ENCODE measurements at regions not wholly inside any gene's neighbourhood (a gene's known extent, or its start where the extent isn't known, plus 50 kb on each side); places are given as distances from the start of the nearest gene placed in this dataset.

- no peak overlapping the region for H2AFZ ChIP-seq (ENCODE audit: insufficient read depth, low read length, poor library complexity)
- H2BK12ac ChIP-seq (ENCODE audit: low read length) = no peak overlapping the region
- H3K14ac ChIP-seq (ENCODE audit: low read length) = no peak overlapping the region
- no peak overlapping the region for H3K27ac ChIP-seq (ENCODE audit: low read depth, low read length)
- no peak overlapping the region for H3K4me3 ChIP-seq (ENCODE audit: low read depth, low read length)
- H2BK120ac ChIP-seq (ENCODE audit: insufficient read depth, low read length, poor library complexity) = no peak overlapping the region
- H4K8ac ChIP-seq (ENCODE audit: low read depth, low read length) = no peak overlapping the region
- no peaks in the 10 kb centered on the region for H3K36me3 ChIP-seq (ENCODE audit: control insufficient read depth in 1 of 2, insufficient read depth in 2 of 2, low read length in 2 of 2)
- no peaks in the 10 kb centered on the region for H3K4me1 ChIP-seq (ENCODE audit: control insufficient read depth in 1 of 2, insufficient read depth in 2 of 2, low read length in 2 of 2)
- H3K9me3 ChIP-seq (ENCODE audit: insufficient read depth, low read depth, low read length) = no peaks in the 10 kb centered on the region
- H2BK5ac ChIP-seq (ENCODE audit: low read depth, low read length, poor library complexity) = no peak overlapping the region
- no peaks in the 10 kb centered on the region for H3K79me2 ChIP-seq (ENCODE audit: control insufficient read depth, insufficient read depth, low read length, poor library complexity)
- no peak overlapping the region for H3K4me2 ChIP-seq (ENCODE audit: low read length)
- H2AK5ac ChIP-seq (ENCODE audit: low read length) = no peak overlapping the region
- no peaks in the 10 kb centered on the region for H3K27me3 ChIP-seq (ENCODE audit: insufficient read depth, low read length)
- H4K12ac ChIP-seq (ENCODE audit: low read depth, low read length) = no peak overlapping the region
- H3K18ac ChIP-seq (ENCODE audit: low read length) = no peak overlapping the region
- DNase-seq = no peak
- H3K79me1 ChIP-seq (ENCODE audit: low read length) = no peaks in the 10 kb centered on the region
- no peak overlapping the region for H3K4ac ChIP-seq (ENCODE audit: low read depth, low read length)
- H4K91ac ChIP-seq (ENCODE audit: low read depth, low read length) = no peak overlapping the region
- no CpG with 5 or more reads among the region's 4 CpGs for WGBS (ENCODE audit: extremely low coverage, insufficient coverage, insufficient read length)
- no peak overlapping the region for H3K9ac ChIP-seq (ENCODE audit: low read length)
- no peak overlapping the region for H3K23ac ChIP-seq (ENCODE audit: low read length)
Observed at GRCh38 chr21:20652846-20653245, 345.4 kb upstream of the NCAM2 start.

GRCh38 chr21:20661246-20661645, 337.0 kb upstream of the NCAM2 start:
- Histone ChIP-seq H4K91ac (ENCODE audit: low read depth, low read length) (no peak overlapping the region), H3K23ac (ENCODE audit: low read length) (no peak overlapping the region), H2AK5ac (ENCODE audit: low read length) (no peak overlapping the region), H3K4me2 (ENCODE audit: low read length) (no peak overlapping the region), H3K79me2 (ENCODE audit: control insufficient read depth, insufficient read depth, low read length, poor library complexity) (no peaks in the 10 kb centered on the region), H3K4ac (ENCODE audit: low read depth, low read length) (no peak overlapping the region), H3K27ac (ENCODE audit: low read depth, low read length) (no peak overlapping the region), H2BK120ac (ENCODE audit: insufficient read depth, low read length, poor library complexity) (no peak overlapping the region), H3K27me3 (ENCODE audit: insufficient read depth, low read length) (no peaks in the 10 kb centered on the region), H3K18ac (ENCODE audit: low read length) (no peak overlapping the region), H2AFZ (ENCODE audit: insufficient read depth, low read length, poor library complexity) (no peak overlapping the region), H3K4me1 (ENCODE audit: control insufficient read depth in 1 of 2, insufficient read depth in 2 of 2, low read length in 2 of 2) (no peaks in the 10 kb centered on the region), H3K9ac (ENCODE audit: low read length) (no peak overlapping the region), H3K4me3 (ENCODE audit: low read depth, low read length) (no peak overlapping the region), H4K8ac (ENCODE audit: low read depth, low read length) (no peak overlapping the region), H3K79me1 (ENCODE audit: low read length) (no peaks in the 10 kb centered on the region), H2BK12ac (ENCODE audit: low read length) (no peak overlapping the region), H2BK5ac (ENCODE audit: low read depth, low read length, poor library complexity) (no peak overlapping the region), H3K36me3 (ENCODE audit: control insufficient read depth in 1 of 2, insufficient read depth in 2 of 2, low read length in 2 of 2) (no peaks in the 10 kb centered on the region), H4K12ac (ENCODE audit: low read depth, low read length) (no peak overlapping the region), H3K14ac (ENCODE audit: low read length) (no peak overlapping the region), H3K9me3 (ENCODE audit: insufficient read depth, low read depth, low read length) (peaks cover 2% of the 10 kb centered on the region)
- no peak for DNase-seq
- WGBS (ENCODE audit: extremely low coverage, insufficient coverage, insufficient read length) = no CpG with 5 or more reads among the region's 4 CpGs

GRCh38 chr21:20661745-20662422, 336.3 kb upstream of the NCAM2 start:
- H3K27ac ChIP-seq (ENCODE audit: low read depth, low read length) = no peak overlapping the region

GRCh38 chr21:20662514-20662913, 335.7 kb upstream of the NCAM2 start:
- no peak for DNase-seq
- H4K8ac ChIP-seq (ENCODE audit: low read depth, low read length) = no peak overlapping the region

More at GRCh38 chr21:20661745-20662422, 336.3 kb upstream of the NCAM2 start:
- Histone ChIP-seq H4K12ac (ENCODE audit: low read depth, low read length) (no peak overlapping the region), H2BK120ac (ENCODE audit: insufficient read depth, low read length, poor library complexity) (no peak overlapping the region), H3K79me1 (ENCODE audit: low read length) (no peaks in the 10 kb centered on the region), H3K27me3 (ENCODE audit: insufficient read depth, low read length) (no peaks in the 10 kb centered on the region), H2BK5ac (ENCODE audit: low read depth, low read length, poor library complexity) (no peak overlapping the region), H3K4me2 (ENCODE audit: low read length) (no peak overlapping the region), H3K4me1 (ENCODE audit: control insufficient read depth in 1 of 2, insufficient read depth in 2 of 2, low read length in 2 of 2) (no peaks in the 10 kb centered on the region), H3K79me2 (ENCODE audit: control insufficient read depth, insufficient read depth, low read length, poor library complexity) (no peaks in the 10 kb centered on the region), H2BK12ac (ENCODE audit: low read length) (no peak overlapping the region), H3K14ac (ENCODE audit: low read length) (no peak overlapping the region), H3K4ac (ENCODE audit: low read depth, low read length) (no peak overlapping the region), H3K36me3 (ENCODE audit: control insufficient read depth in 1 of 2, insufficient read depth in 2 of 2, low read length in 2 of 2) (no peaks in the 10 kb centered on the region), H2AFZ (ENCODE audit: insufficient read depth, low read length, poor library complexity) (no peak overlapping the region), H2AK5ac (ENCODE audit: low read length) (no peak overlapping the region), H3K9ac (ENCODE audit: low read length) (no peak overlapping the region), H4K8ac (ENCODE audit: low read depth, low read length) (no peak overlapping the region), H3K4me3 (ENCODE audit: low read depth, low read length) (no peak overlapping the region), H4K91ac (ENCODE audit: low read depth, low read length) (no peak overlapping the region), H3K18ac (ENCODE audit: low read length) (no peak overlapping the region), H3K23ac (ENCODE audit: low read length) (no peak overlapping the region), H3K9me3 (ENCODE audit: insufficient read depth, low read depth, low read length) (peaks cover 2% of the 10 kb centered on the region)
- no peak for DNase-seq

More at GRCh38 chr21:20662514-20662913, 335.7 kb upstream of the NCAM2 start:
- no peak overlapping the region for H4K91ac ChIP-seq (ENCODE audit: low read depth, low read length)
- no peak overlapping the region for H2BK120ac ChIP-seq (ENCODE audit: insufficient read depth, low read length, poor library complexity)
- no peak overlapping the region for H3K9ac ChIP-seq (ENCODE audit: low read length)
- no peaks in the 10 kb centered on the region for H3K4me1 ChIP-seq (ENCODE audit: control insufficient read depth in 1 of 2, insufficient read depth in 2 of 2, low read length in 2 of 2)
- H3K14ac ChIP-seq (ENCODE audit: low read length) = no peak overlapping the region
- H3K36me3 ChIP-seq (ENCODE audit: control insufficient read depth in 1 of 2, insufficient read depth in 2 of 2, low read length in 2 of 2) = no peaks in the 10 kb centered on the region
- no peaks in the 10 kb centered on the region for H3K79me2 ChIP-seq (ENCODE audit: control insufficient read depth, insufficient read depth, low read length, poor library complexity)
- H3K9me3 ChIP-seq (ENCODE audit: insufficient read depth, low read depth, low read length) = peaks cover 2% of the 10 kb centered on the region
- H2BK12ac ChIP-seq (ENCODE audit: low read length) = no peak overlapping the region
- H2BK5ac ChIP-seq (ENCODE audit: low read depth, low read length, poor library complexity) = no peak overlapping the region
- no peak overlapping the region for H3K18ac ChIP-seq (ENCODE audit: low read length)
- no peak overlapping the region for H3K4me2 ChIP-seq (ENCODE audit: low read length)
- no peaks in the 10 kb centered on the region for H3K27me3 ChIP-seq (ENCODE audit: insufficient read depth, low read length)
- no peak overlapping the region for H2AK5ac ChIP-seq (ENCODE audit: low read length)
- H3K27ac ChIP-seq (ENCODE audit: low read depth, low read length) = no peak overlapping the region
- no peak overlapping the region for H3K4ac ChIP-seq (ENCODE audit: low read depth, low read length)
- no peak overlapping the region for H2AFZ ChIP-seq (ENCODE audit: insufficient read depth, low read length, poor library complexity)
- WGBS (ENCODE audit: extremely low coverage, insufficient coverage, insufficient read length) = no CpG with 5 or more reads among the region's 2 CpGs
- H3K4me3 ChIP-seq (ENCODE audit: low read depth, low read length) = no peak overlapping the region
- no peaks in the 10 kb centered on the region for H3K79me1 ChIP-seq (ENCODE audit: low read length)
- H3K23ac ChIP-seq (ENCODE audit: low read length) = no peak overlapping the region
- H4K12ac ChIP-seq (ENCODE audit: low read depth, low read length) = no peak overlapping the region
